ENCODE measurements at regions not wholly inside any gene's neighbourhood (a gene's known extent, or its start where the extent isn't known, plus 50 kb on each side); places are given as distances from the start of the nearest gene placed in this dataset.

GRCh38 chr2:83516503-83516902 is 942.6 kb downstream of the SUCLG1 start:
- TF ChIP-seq CTCF (IDR thresholded peaks at IDR 0.05) (peak; percentile 2; the same call in 1 of the 2 replicates), POLR2AphosphoS5 (IDR thresholded peaks at IDR 0.05; ENCODE audit: low read depth, low read length) (no peak), REST (IDR thresholded peaks at IDR 0.05; ENCODE audit: insufficient read depth in 1 of 2, low read depth in 2 of 2, low read length in 1 of 2) (no peak), SIN3A (IDR thresholded peaks at IDR 0.05; ENCODE audit: borderline replicate concordance, insufficient read depth, low read depth, low read length) (no peak), TCF7L2 (IDR thresholded peaks at IDR 0.05; ENCODE audit: low read depth, low read length) (no peak)

All from Panc1 (cell line).